Naive thymus-derived CD4-positive, alpha-beta T cell (primary cell): ENCODE measurements at regions not wholly inside any gene's neighbourhood (a gene's known extent, or its start where the extent isn't known, plus 50 kb on each side); places are given as distances from the start of the nearest gene placed in this dataset.

ENCODE experiments used
- ATAC-seq: fragments of 150-1000 bp; cut with Tn5 transposase; 2 replicates; pipeline ENCODE4 v1.10.0; 2021; ENCODE audit warnings: mild to moderate bottlenecking, moderate library complexity
- CTCF ChIA-PET: fragments of 350-600 bp; sonication (Branson Sonifier 250); formaldehyde crosslinking; loops from one replicate; lab custom pipeline; 2021; ENCODE audit warnings: antibody characterized with exemption; lab: Charles Lee
- POLR2A ChIA-PET: fragments of 350-600 bp; sonication (Branson Sonifier 250); formaldehyde crosslinking; loops from one replicate; lab custom pipeline; 2021; ENCODE audit warnings: antibody characterized with exemption, inconsistent platforms; lab: Charles Lee
- DNase-seq, 9 donors: peaks; one replicate each; pipeline versions ENCODE4 v3.0.0 to v3.0.0-alpha.2; 2020 to 2022; ENCODE audit warnings: mixed read lengths in 1 of 9
- H3K27ac ChIP-seq: one replicate; pipeline ENCODE4 v1.7.0; 2013; ENCODE audit warnings: mild to moderate bottlenecking, low read depth, low read length, moderate library complexity
- H3K27me3 ChIP-seq, 2 donors: one replicate each; pipeline ENCODE4 v1.7.0; 2013; ENCODE audit warnings: low read length in 2 of 2, mild to moderate bottlenecking in 2 of 2, moderate library complexity in 2 of 2; ENCODE audit not compliant: control insufficient read depth in 2 of 2, insufficient read depth in 2 of 2
- H3K36me3 ChIP-seq, 3 experiments: 1 replicate in 2 of 3; 2 replicates in 1 of 3; pipeline ENCODE4 v1.7.0; 2013; ENCODE audit warnings: low read length in 3 of 3, mild to moderate bottlenecking in 3 of 3, moderate library complexity in 1 of 3; ENCODE audit not compliant: insufficient read depth in 3 of 3, control insufficient read depth in 2 of 3
- H3K4me1 ChIP-seq, 2 donors: one replicate each; pipeline ENCODE4 v1.7.0; 2013; ENCODE audit warnings: low read length in 2 of 2, mild to moderate bottlenecking in 2 of 2, moderate library complexity in 1 of 2; ENCODE audit not compliant: control insufficient read depth in 2 of 2, insufficient read depth in 2 of 2
- H3K4me3 ChIP-seq: 2 replicates; pipeline ENCODE4 v1.7.0; 2013; ENCODE audit warnings: mild to moderate bottlenecking, low read length
- H3K9me3 ChIP-seq, 3 experiments: 1 replicate in 2 of 3; 2 replicates in 1 of 3; pipeline ENCODE4 v1.7.0; 2013; ENCODE audit warnings: low read length in 3 of 3; ENCODE audit not compliant: control insufficient read depth in 2 of 3
- H3K27ac Mint-ChIP-seq, 9 donors: one replicate each; pipeline ENCODE4 v1.8.0; 2020 to 2022; ENCODE audit warnings: mixed read lengths in 9 of 9, mild to moderate bottlenecking in 8 of 9, moderate library complexity in 5 of 9, inconsistent platforms in 2 of 9
- H3K27me3 Mint-ChIP-seq, 5 donors: one replicate each; pipeline ENCODE4 v1.8.0; 2021 to 2022; ENCODE audit warnings: mixed read lengths in 5 of 5, mild to moderate bottlenecking in 1 of 5
- H3K36me3 Mint-ChIP-seq, 5 donors: one replicate each; pipeline ENCODE4 v1.8.0; 2020 to 2022; ENCODE audit warnings: mixed read lengths in 5 of 5, mild to moderate bottlenecking in 3 of 5, inconsistent platforms in 1 of 5
- H3K4me1 Mint-ChIP-seq, 7 donors: one replicate each; pipeline ENCODE4 v1.8.0; 2020 to 2022; ENCODE audit warnings: mixed read lengths in 7 of 7, mild to moderate bottlenecking in 3 of 7, inconsistent platforms in 1 of 7
- H3K4me3 Mint-ChIP-seq, 10 donors: one replicate each; pipeline ENCODE4 v1.8.0; 2020 to 2022; ENCODE audit warnings: mild to moderate bottlenecking in 10 of 10, mixed read lengths in 10 of 10, moderate library complexity in 6 of 10, inconsistent platforms in 2 of 10
- H3K9me3 Mint-ChIP-seq, 11 donors: one replicate each; pipeline ENCODE4 v1.8.0; 2020 to 2022; ENCODE audit warnings: mixed read lengths in 11 of 11, mild to moderate bottlenecking in 4 of 11, inconsistent platforms in 1 of 11, moderate library complexity in 1 of 11
- intact Hi-C, 2 donors: fragments of 100-400 bp; cut with micrococcal nuclease; formaldehyde crosslinking; loops; one replicate each; pipeline ENCODE4 v1.15.1; 2023

DNA sequence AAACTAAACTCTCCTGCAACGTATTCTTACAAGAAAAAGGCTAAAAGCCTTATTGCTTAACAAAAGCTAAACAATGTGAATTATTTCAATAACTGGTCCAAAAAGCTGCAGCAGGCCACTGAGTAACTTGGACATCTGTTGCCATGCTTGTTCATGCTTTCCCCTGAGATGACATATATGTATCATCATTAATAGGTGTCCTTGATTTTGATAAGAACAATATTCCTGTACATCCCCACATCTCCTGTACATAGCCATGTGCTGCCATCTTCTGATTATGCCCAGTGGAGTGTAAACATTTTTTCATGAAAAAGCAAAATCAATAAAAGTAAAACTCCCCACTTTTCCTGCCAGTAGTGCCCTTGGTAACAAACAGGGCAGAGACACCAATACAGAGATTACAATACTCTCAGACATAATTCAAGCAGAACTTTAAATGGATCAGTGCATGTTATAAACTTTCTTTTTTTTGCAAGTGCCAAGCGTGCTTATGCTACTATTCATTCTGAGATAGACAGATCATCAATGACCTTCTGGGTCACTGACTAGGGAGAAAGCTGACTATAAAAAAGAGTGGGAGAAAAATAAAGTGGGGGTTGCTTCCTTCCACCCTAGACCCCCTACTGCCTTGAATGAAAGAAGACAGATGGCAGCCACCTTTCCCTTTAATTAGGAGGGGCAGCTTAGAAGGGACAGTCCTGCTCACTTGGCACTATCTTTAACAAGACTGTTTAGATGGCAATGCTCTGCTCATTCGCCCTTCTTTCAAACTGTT, 205.5 kb upstream of the KLF14 start:
- H3K27ac Mint-ChIP-seq = peak overlapping the region in 7 of 9 donors; percentile 25 to 95 (median 82)
- ChIA-PET CTCF (interaction anchor here (0.7 to 1.0 kb wide), 3 partner anchors 17 to 43 kb away, joined by 3 to 6 read pairs (median 4); no protein-coding TSS in a partner anchor), POLR2A (interaction anchor here (0.7 to 1.6 kb wide), 4 partner anchors 9 to 390 kb away, joined by 3 to 12 read pairs (median 3); no protein-coding TSS in a partner anchor)
- DNase-seq (no peak), ATAC-seq (no peak)
- H3K36me3 ChIP-seq = peaks cover 0 to 15% (median 0%) of the 10 kb centered on the region in 3 experiments
- intact Hi-C loops = loop anchor here (1.0 kb wide), 1 partner anchor 9 kb away; no protein-coding TSS in a partner anchor
- H3K27me3 Mint-ChIP-seq = no peaks in the 10 kb centered on the region
- peak overlapping the region in 8 of 10 donors; percentile 15 to 90 (median 58) for H3K4me3 Mint-ChIP-seq
- peaks cover 69 to 96% (median 89%) of the 10 kb centered on the region in 7 donors for H3K4me1 Mint-ChIP-seq
- H3K4me1 ChIP-seq = peaks cover 49 to 56% of the 10 kb centered on the region in 2 donors
- peaks cover 11 to 39% (median 30%) of the 10 kb centered on the region in 5 donors for H3K36me3 Mint-ChIP-seq
- H3K27ac ChIP-seq = no peak overlapping the region
- peak overlapping the region; percentile 18 for H3K4me3 ChIP-seq
- no peaks in the 10 kb centered on the region for H3K27me3 ChIP-seq
- no peaks in the 10 kb centered on the region for H3K9me3 ChIP-seq
- no peaks in the 10 kb centered on the region for H3K9me3 Mint-ChIP-seq

DNA sequence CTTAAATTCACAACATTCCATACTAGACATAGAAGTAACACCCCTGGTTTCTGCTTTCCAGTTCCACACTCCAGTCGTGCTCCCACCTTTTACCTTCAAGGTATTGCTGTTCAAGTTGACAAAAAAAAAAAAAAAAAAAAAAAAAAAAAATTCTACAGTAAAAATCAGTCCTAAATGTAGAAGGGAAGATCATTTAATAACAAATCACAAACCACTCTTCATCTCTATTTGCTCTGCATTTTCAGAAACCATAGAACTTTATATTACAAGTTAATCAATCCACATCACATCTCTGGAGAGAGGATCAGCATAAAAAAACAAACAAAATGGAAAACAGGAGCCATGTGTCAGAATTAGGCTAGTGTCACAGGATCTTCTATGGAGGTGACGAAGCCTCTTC, 206.3 kb upstream of the KLF14 start:
- peak overlapping the region; percentile 49 to 90 (median 75) for H3K4me3 Mint-ChIP-seq
- ChIA-PET CTCF (interaction anchor here (1.0 kb wide), 1 partner anchor 44 kb away, joined by 4 read pairs; no protein-coding TSS in a partner anchor), POLR2A (interaction anchor here (1.2 to 1.6 kb wide), 2 partner anchors 10 to 389 kb away, joined by 3 to 12 read pairs; no protein-coding TSS in a partner anchor)
- H3K9me3 Mint-ChIP-seq = no peaks in the 10 kb centered on the region
- H3K36me3 Mint-ChIP-seq = peaks cover 10 to 36% (median 30%) of the 10 kb centered on the region in 5 donors
- H3K27ac ChIP-seq = no peak overlapping the region
- H3K4me1 Mint-ChIP-seq = peaks cover 66 to 97% (median 92%) of the 10 kb centered on the region in 7 donors
- H3K4me1 ChIP-seq = peaks cover 57 to 58% of the 10 kb centered on the region in 2 donors
- no peaks in the 10 kb centered on the region for H3K9me3 ChIP-seq
- peak overlapping the region in 7 of 9 donors; percentile 64 to 95 (median 91) for H3K27ac Mint-ChIP-seq
- peaks cover 0 to 15% (median 0%) of the 10 kb centered on the region in 3 experiments for H3K36me3 ChIP-seq
- peak overlapping the region; percentile 41 for H3K4me3 ChIP-seq
- intact Hi-C loops = no loop called here
- ATAC-seq = no peak
- no peak for DNase-seq
- no peaks in the 10 kb centered on the region for H3K27me3 Mint-ChIP-seq
- no peaks in the 10 kb centered on the region for H3K27me3 ChIP-seq

DNA sequence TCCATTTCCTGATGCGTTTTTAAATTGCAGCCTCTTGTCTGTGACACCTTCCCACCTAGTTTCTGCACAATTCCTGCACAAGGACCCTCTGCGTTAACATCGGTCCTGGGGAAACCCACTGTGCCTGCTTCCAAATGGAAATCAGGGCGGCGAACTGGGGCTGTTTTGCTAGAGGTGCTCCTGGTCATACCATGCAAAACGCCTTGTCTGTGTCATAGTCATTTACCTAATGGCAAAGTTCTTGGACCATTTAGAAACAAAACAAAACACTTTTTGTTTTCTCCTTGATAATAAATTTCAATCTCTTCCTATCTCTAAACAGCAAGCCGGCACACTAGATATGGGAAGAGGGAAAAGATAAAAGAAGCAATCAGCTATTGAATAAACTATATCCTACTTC, 206.9 kb upstream of the KLF14 start:
- Mint-ChIP-seq H3K4me1 (peaks cover 69 to 97% (median 92%) of the 10 kb centered on the region in 7 donors), H3K36me3 (peaks cover 7 to 35% (median 27%) of the 10 kb centered on the region in 5 donors), H3K9me3 (no peaks in the 10 kb centered on the region), H3K4me3 (peak overlapping the region; percentile 72 to 90 (median 84)), H3K27me3 (no peaks in the 10 kb centered on the region), H3K27ac (peak overlapping the region in 8 of 9 donors; percentile 83 to 96 (median 93))
- intact Hi-C loops = no loop called here
- Histone ChIP-seq H3K9me3 (no peaks in the 10 kb centered on the region), H3K36me3 (peaks cover 0 to 11% (median 0%) of the 10 kb centered on the region in 3 experiments), H3K27me3 (no peaks in the 10 kb centered on the region), H3K4me3 (peak overlapping the region; percentile 41), H3K27ac (peak overlapping the region; percentile 78), H3K4me1 (peaks cover 58 to 64% of the 10 kb centered on the region in 2 donors)
- CTCF ChIA-PET = no interaction called here
- POLR2A ChIA-PET = interaction anchor here (0.6 to 1.6 kb wide), 4 partner anchors 10 to 388 kb away, joined by 3 to 12 read pairs (median 3); no protein-coding TSS in a partner anchor
- ATAC-seq (no peak), DNase-seq (no peak)

DNA sequence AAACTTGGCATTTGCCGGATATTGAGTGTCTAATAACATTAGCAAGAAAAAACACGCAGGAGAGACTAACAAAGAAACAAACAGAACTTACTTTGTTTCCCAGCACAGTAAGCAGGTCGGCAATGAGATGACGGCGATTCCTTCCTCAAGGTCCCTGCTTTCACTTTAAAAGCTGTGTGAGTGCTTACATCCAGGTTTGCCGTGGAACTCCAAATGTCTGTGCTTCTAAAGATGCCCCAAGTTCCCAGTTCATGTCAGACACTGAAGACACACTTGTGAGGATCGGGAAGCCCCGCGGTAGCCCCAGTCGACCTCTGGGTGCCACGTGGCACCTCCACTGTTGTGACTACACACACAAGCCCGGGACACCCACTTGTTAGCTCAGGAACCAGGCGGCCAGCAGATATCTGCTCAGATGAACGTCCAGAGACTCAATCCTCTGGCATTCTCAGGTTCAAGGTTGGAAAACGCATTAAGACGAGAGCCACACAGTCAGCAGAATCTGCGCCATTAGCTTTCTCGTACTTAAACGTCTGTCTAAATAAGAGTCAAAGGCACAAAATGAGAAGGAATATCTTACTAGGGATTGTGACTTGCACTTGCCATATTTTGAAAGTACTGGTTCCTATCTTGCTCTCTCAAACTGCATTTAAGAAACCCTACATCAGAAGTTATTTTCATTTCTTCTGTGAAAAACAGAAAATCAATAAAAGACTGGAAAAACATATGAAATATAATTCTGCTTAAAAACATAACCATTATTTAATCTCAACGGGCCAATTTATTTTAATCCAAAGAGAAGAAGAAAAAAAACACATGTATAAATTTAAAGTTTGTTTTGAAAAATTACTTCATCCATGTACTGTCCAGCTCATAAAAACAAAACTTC, 207.6 kb upstream of the KLF14 start:
- ChIA-PET POLR2A (interaction anchor here (0.6 to 1.0 kb wide), 2 partner anchors 28 to 37 kb away, joined by 3 read pairs; no protein-coding TSS in a partner anchor), CTCF (interaction anchor here (0.7 kb wide), 2 partner anchors 25 to 45 kb away, joined by 3 to 4 read pairs; no protein-coding TSS in a partner anchor)
- peak overlapping the region; percentile 41 for H3K4me3 ChIP-seq

DNA sequence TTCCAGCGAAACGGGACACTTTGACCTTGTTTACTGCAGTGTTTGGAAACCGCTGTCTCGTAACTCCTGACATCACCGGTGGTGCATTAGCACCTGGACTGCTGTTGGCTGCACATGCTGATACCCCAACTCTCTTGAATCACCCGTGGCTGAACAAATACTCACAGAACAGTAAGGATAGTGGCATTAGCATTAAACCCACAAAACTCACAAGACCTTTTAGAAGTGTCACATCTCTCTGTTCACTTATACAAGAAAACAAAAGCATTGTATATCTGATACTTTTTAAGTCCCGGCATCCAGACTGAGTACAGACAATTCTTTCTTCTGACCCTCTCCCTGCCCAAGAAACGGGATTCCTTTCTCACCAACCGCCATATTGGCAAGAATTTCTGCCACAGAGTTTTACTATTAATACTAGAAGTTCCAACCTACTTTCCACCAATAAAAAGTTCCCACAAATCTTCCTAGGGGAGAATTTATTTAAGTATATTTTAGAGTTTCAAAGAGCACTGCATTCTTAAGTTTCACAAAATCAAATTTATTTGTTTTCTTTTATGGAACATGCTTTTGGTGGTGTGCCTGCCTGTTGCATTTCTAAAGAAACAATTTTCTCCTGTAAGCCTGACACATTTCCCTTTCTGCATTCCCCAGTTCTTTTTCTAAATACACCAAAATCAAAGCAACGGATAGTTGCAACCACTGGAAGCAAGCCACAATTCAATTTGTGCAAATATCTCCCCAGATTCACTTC, 208.4 kb upstream of the KLF14 start:
- ChIA-PET CTCF (interaction anchor here (0.7 kb wide), 1 partner anchor 45 kb away, joined by 3 read pairs; no protein-coding TSS in a partner anchor), POLR2A (interaction anchor here (0.6 kb wide), 1 partner anchor 430 kb away, joined by 4 read pairs; no protein-coding TSS in a partner anchor)
- peak overlapping the region in 8 of 9 donors; percentile 88 to 96 (median 94) for H3K27ac Mint-ChIP-seq
- no peaks in the 10 kb centered on the region for H3K27me3 Mint-ChIP-seq
- H3K4me3 Mint-ChIP-seq = peak overlapping the region; percentile 72 to 90 (median 84)
- H3K9me3 ChIP-seq = no peaks in the 10 kb centered on the region
- H3K4me3 ChIP-seq = peak overlapping the region; percentile 41
- DNase-seq = no peak
- peaks cover 0 to 9% (median 0%) of the 10 kb centered on the region in 3 experiments for H3K36me3 ChIP-seq
- peaks cover 0 to 35% (median 27%) of the 10 kb centered on the region in 5 donors for H3K36me3 Mint-ChIP-seq
- no peaks in the 10 kb centered on the region for H3K27me3 ChIP-seq
- H3K9me3 Mint-ChIP-seq = no peaks in the 10 kb centered on the region
- peaks cover 62 to 97% (median 92%) of the 10 kb centered on the region in 7 donors for H3K4me1 Mint-ChIP-seq
- intact Hi-C loops = loop anchor here in 1 of 2 donors (2.0 kb wide), 2 partner anchors 16 to 46 kb away; no protein-coding TSS in a partner anchor
- peak; percentile 20 for ATAC-seq
- H3K4me1 ChIP-seq = peaks cover 51 to 69% of the 10 kb centered on the region in 2 donors
- peak overlapping the region; percentile 78 for H3K27ac ChIP-seq

More for the DNA sequence above, 207.6 kb upstream of the KLF14 start:
- H3K4me1 Mint-ChIP-seq = peaks cover 68 to 97% (median 92%) of the 10 kb centered on the region in 7 donors
- peak in 1 of 9 donors; percentile 37 for DNase-seq
- Histone ChIP-seq H3K9me3 (no peaks in the 10 kb centered on the region), H3K36me3 (peaks cover 0 to 9% (median 0%) of the 10 kb centered on the region in 3 experiments), H3K4me1 (peaks cover 56 to 69% of the 10 kb centered on the region in 2 donors), H3K27ac (peak overlapping the region; percentile 78), H3K27me3 (no peaks in the 10 kb centered on the region)
- no peaks in the 10 kb centered on the region for H3K27me3 Mint-ChIP-seq
- peaks cover 5 to 35% (median 27%) of the 10 kb centered on the region in 5 donors for H3K36me3 Mint-ChIP-seq
- peak; percentile 42 for ATAC-seq
- H3K27ac Mint-ChIP-seq = peak overlapping the region in 8 of 9 donors; percentile 88 to 96 (median 94)
- peak overlapping the region; percentile 72 to 90 (median 84) for H3K4me3 Mint-ChIP-seq
- intact Hi-C loops = loop anchor here in 1 of 2 donors (2.0 kb wide), 2 partner anchors 15 to 45 kb away; no protein-coding TSS in a partner anchor
- no peaks in the 10 kb centered on the region for H3K9me3 Mint-ChIP-seq
